A549 (cell line): ENCODE measurements at regions not wholly inside any gene's neighbourhood (a gene's known extent, or its start where the extent isn't known, plus 50 kb on each side); places are given as distances from the start of the nearest gene placed in this dataset.

Experiments used
- ATAC-seq, 2 experiments: fragments of 200-7000 bp in 1 of 2; fragments of >200 bp in 1 of 2; cut with Nextera tagmentation in 1 of 2; cut with Tn5 transposase in 1 of 2; 3 replicates each; pipeline versions ENCODE4 v1.8.0 to v1.9.1; 2018 to 2020; ENCODE audit warnings: mild to moderate bottlenecking in 1 of 2, moderate library complexity in 1 of 2
- CTCF ChIA-PET: fragments of 300-600 bp; sonication (Branson Sonifier 250); formaldehyde crosslinking; extraction: SDS; loops from one replicate; lab custom pipeline; 2021; ENCODE audit warnings: antibody characterized with exemption, inconsistent platforms; lab: Yijun Ruan, JAX
- POLR2A ChIA-PET: fragments of 350-600 bp; formaldehyde crosslinking; extraction: SDS; loops from one replicate; lab custom pipeline; 2021; ENCODE audit warnings: antibody characterized with exemption, inconsistent platforms; lab: Yijun Ruan, JAX
- DNase-seq, 2 experiments: peaks; one replicate each; pipeline versions ENCODE4 v3.0.0 to v3.0.0-alpha.2; 2011 to 2016; ENCODE audit warnings: low read depth in 1 of 2, low spot score in 1 of 2
- FAIRE-seq: peaks from 2 replicates; lab custom pipeline; 2011; peaks lifted over from hg19 to GRCh38; lab: Jason Lieb, UNC
- H3K27ac ChIP-seq, 2 experiments: fragments of >200 bp; sonication (Bioruptor Twin); formaldehyde crosslinking; 3 replicates each; pipeline ENCODE4 v1.5.1; 2016 to 2017
- H3K4me1 ChIP-seq: fragments of >200 bp; sonication (Bioruptor Twin); formaldehyde crosslinking; 3 replicates; pipeline ENCODE4 v1.6.1; 2016
- H3K4me2 ChIP-seq: fragments of >200 bp; sonication (Bioruptor Twin); formaldehyde crosslinking; 3 replicates; pipeline ENCODE4 v1.6.1; 2016
- H3K4me3 ChIP-seq: fragments of >200 bp; sonication (Bioruptor Twin); formaldehyde crosslinking; 3 replicates; pipeline ENCODE4 v1.5.1; 2016
- H3K9me3 ChIP-seq: fragments of >200 bp; sonication (Bioruptor Twin); formaldehyde crosslinking; 3 replicates; pipeline ENCODE4 v1.6.1; 2016
- BHLHE40 ChIP-seq: IDR thresholded peaks from 2 replicates; pipeline ENCODE4 v1.6.1; 2012; ENCODE audit warnings: low read depth, low read length, inconsistent platforms
- CBX8 ChIP-seq: fragments of 200-600 bp; sonication (generic); IDR thresholded peaks from 2 replicates; pipeline ENCODE4 v1.6.1; 2016
- CHD2 ChIP-seq: fragments of 150-350 bp; IDR thresholded peaks from 2 replicates; pipeline ENCODE4 v1.6.1; 2014; ENCODE audit warnings: low read length; ENCODE audit not compliant: partially characterized antibody
- CHD4 ChIP-seq: fragments of 200-600 bp; sonication (generic); IDR thresholded peaks from 2 replicates; pipeline ENCODE4 v1.6.1; 2016; ENCODE audit warnings: antibody characterized with exemption, mild to moderate bottlenecking, borderline replicate concordance
- EHMT2 ChIP-seq: fragments of 200-600 bp; sonication (generic); IDR thresholded peaks from 2 replicates; pipeline ENCODE4 v1.6.1; 2016; ENCODE audit warnings: antibody characterized with exemption, low read depth, mild to moderate bottlenecking, moderate library complexity
- EP300 ChIP-seq, 2 experiments: fragments of >200 bp; sonication (Bioruptor Twin); formaldehyde crosslinking; IDR thresholded peaks; 2 replicates in 1 of 2; 3 replicates in 1 of 2; pipeline ENCODE4 v1.6.1; 2016 to 2017
- ESRRA ChIP-seq: fragments of 150-350 bp; IDR thresholded peaks from 2 replicates; pipeline ENCODE4 v1.6.1; 2014; ENCODE audit warnings: mild to moderate bottlenecking, low read length, borderline replicate concordance
- FOSB ChIP-seq: fragments of 250-450 bp; sonication (Bioruptor Pico); IDR thresholded peaks from 2 replicates; pipeline ENCODE4 v1.5.0; 2020; ENCODE audit warnings: mild to moderate bottlenecking, moderate library complexity
- FOSL2 ChIP-seq, 2 experiments: fragments of 450-650 bp in 1 of 2; fragments of >200 bp in 1 of 2; sonication (Bioruptor Twin) in 1 of 2; formaldehyde crosslinking; IDR thresholded peaks; 2 replicates each; pipeline versions ENCODE4 v1.5.0 to v1.6.1; 2016 to 2020; ENCODE audit warnings: mild to moderate bottlenecking in 1 of 2, moderate library complexity in 1 of 2
- GATA3 ChIP-seq: IDR thresholded peaks from 2 replicates; pipeline ENCODE4 v1.6.1; 2012; ENCODE audit warnings: borderline replicate concordance
- HDAC2 ChIP-seq: fragments of 200-600 bp; sonication (generic); IDR thresholded peaks from 2 replicates; pipeline ENCODE4 v1.6.1; 2016
- HOXB13 ChIP-seq: fragments of 250-450 bp; sonication (Bioruptor Pico); IDR thresholded peaks from 2 replicates; pipeline ENCODE4 v1.5.0; 2020; ENCODE audit warnings: low read depth, mild to moderate bottlenecking, moderate library complexity
- JUN ChIP-seq, 2 experiments: fragments of >200 bp; sonication (Bioruptor Twin); formaldehyde crosslinking; IDR thresholded peaks; 2 replicates in 1 of 2; 3 replicates in 1 of 2; pipeline ENCODE4 v1.6.1; 2016 to 2017
- JUNB ChIP-seq: fragments of >200 bp; sonication (Bioruptor Twin); formaldehyde crosslinking; IDR thresholded peaks from 2 replicates; pipeline ENCODE4 v1.6.1; 2016
- KDM1A ChIP-seq: fragments of 200-600 bp; sonication (generic); IDR thresholded peaks from 2 replicates; pipeline ENCODE4 v1.6.1; 2016; ENCODE audit warnings: low read depth, mild to moderate bottlenecking
- MAFK ChIP-seq: fragments of 450-650 bp; IDR thresholded peaks from 2 replicates; pipeline ENCODE4 v1.6.1; 2014; ENCODE audit not compliant: partially characterized antibody
- NFE2L2 ChIP-seq: fragments of 150-350 bp; conservative IDR thresholded peaks from 2 replicates; pipeline ENCODE4 v1.6.1; 2014; ENCODE audit warnings: low read length
- NPAS2 ChIP-seq: fragments of 250-450 bp; sonication (Bioruptor Pico); IDR thresholded peaks from 2 replicates; pipeline ENCODE4 v1.8.0; 2022; ENCODE audit warnings: mild to moderate bottlenecking, moderate library complexity, borderline replicate concordance
- NR3C1 ChIP-seq: fragments of >200 bp; sonication (Bioruptor Twin); formaldehyde crosslinking; IDR thresholded peaks from 3 replicates; pipeline ENCODE4 v1.6.1; 2017
- RAD21 ChIP-seq, 2 experiments: fragments of >200 bp in 1 of 2; sonication (Bioruptor Twin) in 1 of 2; formaldehyde crosslinking in 1 of 2; IDR thresholded peaks in 1 of 2; conservative IDR thresholded peaks in 1 of 2; 2 replicates in 1 of 2; 3 replicates in 1 of 2; pipeline ENCODE4 v1.6.1; 2012 to 2018; ENCODE audit warnings: inconsistent platforms in 1 of 2
- RCOR1 ChIP-seq: fragments of 150-350 bp; IDR thresholded peaks from 2 replicates; pipeline ENCODE4 v1.6.1; 2014; ENCODE audit warnings: antibody characterized with exemption, low read length, low read depth
- RNF2 ChIP-seq: fragments of 200-600 bp; sonication (generic); IDR thresholded peaks from 2 replicates; pipeline ENCODE4 v1.6.1; 2016; ENCODE audit warnings: low read depth, mild to moderate bottlenecking, antibody characterized with exemption, moderate library complexity, borderline replicate concordance
- TFCP2L1 ChIP-seq: fragments of 250-450 bp; sonication (Bioruptor Pico); IDR thresholded peaks from 2 replicates; pipeline ENCODE4 v1.5.0; 2021; ENCODE audit warnings: mild to moderate bottlenecking
- ZC3H11A ChIP-seq: fragments of 450-650 bp; IDR thresholded peaks from 2 replicates; pipeline ENCODE4 v1.6.1; 2014; ENCODE audit warnings: antibody characterized with exemption, mild to moderate bottlenecking
- ZFP36 ChIP-seq: fragments of 450-650 bp; IDR thresholded peaks from 2 replicates; pipeline ENCODE4 v1.6.1; 2014; ENCODE audit warnings: borderline replicate concordance; ENCODE audit not compliant: partially characterized antibody
- ZSCAN20 ChIP-seq: fragments of 250-450 bp; sonication (Bioruptor Pico); IDR thresholded peaks from 2 replicates; pipeline ENCODE4 v1.8.0; 2022; ENCODE audit warnings: mild to moderate bottlenecking, moderate library complexity
- WGBS: methylation state at CpG from one replicate; pipeline ENCODE4 v1.1.6; 2017; ENCODE audit errors: missing lambda C conversion rate; 5-methylcytosine and 5-hydroxymethylcytosine counted together
- TF ChIP-seq, protein P1 (sequence below): fragments of >200 bp; sonication (Bioruptor Twin); formaldehyde crosslinking; IDR thresholded peaks from 2 replicates; pipeline ENCODE4 v1.6.1; 2016
- TF ChIP-seq, protein P2 (sequence below): IDR thresholded peaks from 2 replicates; pipeline ENCODE4 v1.6.1; 2012
- TF ChIP-seq, protein P3 (sequence below): fragments of >200 bp; sonication (Bioruptor Twin); formaldehyde crosslinking; IDR thresholded peaks from 3 replicates; pipeline ENCODE4 v1.6.1; 2016
- TF ChIP-seq, protein P4 (sequence below): fragments of 250-450 bp; sonication (Bioruptor Pico); IDR thresholded peaks from 2 replicates; pipeline ENCODE4 v1.5.0; 2020; ENCODE audit warnings: low read depth, mild to moderate bottlenecking, moderate library complexity

DNA sequence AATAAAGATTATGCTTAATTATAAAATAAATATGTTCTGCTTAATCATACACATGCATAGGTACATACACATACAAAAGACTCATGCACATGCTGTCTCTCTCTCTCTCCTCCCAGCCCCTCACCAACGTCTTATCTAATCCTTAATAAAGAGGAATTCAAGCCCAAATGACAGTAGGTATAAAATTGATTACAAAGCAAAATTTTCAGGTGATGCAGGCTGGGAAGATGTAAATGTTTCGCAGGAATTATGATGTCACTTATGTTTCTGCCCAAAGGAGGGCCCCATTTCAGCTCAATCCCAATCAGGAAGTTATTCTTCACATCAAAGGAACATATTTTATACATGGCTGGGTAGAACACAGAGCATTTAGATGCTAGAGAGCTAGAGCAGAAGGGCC, 284.6 kb upstream of the ID4 start:
- TF ChIP-seq CHD4: no peak
- no peak for TF ChIP-seq RAD21 (conservative IDR thresholded peaks at IDR 0.05 in 1 of 2, IDR thresholded peaks at IDR 0.05 in 1 of 2)
- no peak for TF ChIP-seq ZFP36
- TF ChIP-seq MAFK: peak; percentile 45
- no peak for ATAC-seq
- Histone ChIP-seq H3K4me2 (no peak overlapping the region), H3K9me3 (peaks cover 2% of the 10 kb centered on the region; the same call in 1 of the 3 replicates), H3K4me1 (no peaks in the 10 kb centered on the region), H3K4me3 (no peak overlapping the region), H3K27ac (no peak overlapping the region)
- POLR2A ChIA-PET: no interaction called here
- CTCF ChIA-PET: no interaction called here
- no peak for DNase-seq
- no peak for FAIRE-seq
- 28% methylated on average over 2 of the region's 2 CpGs for WGBS

DNA sequence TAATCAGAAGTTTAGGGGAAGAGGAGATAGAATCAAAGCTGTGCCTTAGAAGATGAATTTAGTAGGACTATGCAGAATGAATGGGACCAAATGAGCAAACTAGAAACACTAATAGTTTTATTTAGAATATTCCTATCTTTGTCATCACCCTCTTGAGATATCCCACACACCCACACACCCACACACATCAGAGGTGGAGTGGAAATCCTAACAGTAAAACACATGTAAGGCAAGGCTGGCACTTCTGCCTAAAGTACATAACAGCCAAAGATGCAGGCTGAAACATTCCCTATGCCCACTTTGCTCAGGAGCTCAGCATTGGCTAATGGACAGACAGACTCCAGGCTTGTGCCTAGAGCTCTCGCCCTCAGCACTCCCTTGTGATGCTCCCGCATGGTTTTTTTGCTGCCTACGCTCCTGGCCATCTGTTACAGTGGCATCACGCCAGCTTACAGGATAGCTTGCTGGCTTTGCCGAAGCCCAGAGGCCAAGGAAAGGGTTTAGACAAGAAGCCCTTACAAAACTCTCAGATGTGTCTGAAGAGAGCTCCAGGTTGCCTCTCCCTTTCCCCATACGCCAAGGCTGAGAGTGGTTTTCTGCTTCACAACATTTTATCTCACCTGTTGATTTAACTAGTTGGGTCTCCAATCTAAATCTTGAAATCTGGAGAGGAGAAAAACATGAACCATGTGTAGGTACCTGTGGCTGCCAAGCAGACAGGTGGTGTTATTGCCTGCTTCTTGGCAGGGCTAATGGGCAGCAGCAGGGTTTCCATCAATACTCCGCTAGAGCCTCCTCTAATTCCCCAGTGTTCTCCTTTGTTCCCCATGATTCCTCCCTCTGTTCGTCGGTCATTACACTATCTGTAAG, 282.6 kb upstream of the ID4 start:
- Histone ChIP-seq H3K9me3 (peaks cover 2% of the 10 kb centered on the region; the same call in 1 of the 3 replicates), H3K4me1 (no peaks in the 10 kb centered on the region), H3K4me3 (no peak overlapping the region), H3K4me2 (no peak overlapping the region), H3K27ac (no peak overlapping the region)
- CTCF ChIA-PET: no interaction called here
- FAIRE-seq (no peak), DNase-seq (no peak), ATAC-seq (no peak)
- TF ChIP-seq ESRRA (no peak), RNF2 (no peak), JUNB (no peak), NR3C1 (no peak), MAFK (no peak), TFCP2L1 (CRISPR knock-in tag) (no peak), CBX8 (no peak), FOSB (no peak), FOSL2 (IDR thresholded peaks at IDR 0.05) (no peak), FOSL2 (CRISPR knock-in tag; IDR thresholded peaks at IDR 0.05) (no peak), NFE2L2 (no peak), RCOR1 (no peak), HOXB13 (CRISPR knock-in tag) (no peak), ZC3H11A (no peak), EP300 (IDR thresholded peaks at IDR 0.05) (no peak), GATA3 (no peak), HDAC2 (no peak)
- TF ChIP-seq, protein P1, sequence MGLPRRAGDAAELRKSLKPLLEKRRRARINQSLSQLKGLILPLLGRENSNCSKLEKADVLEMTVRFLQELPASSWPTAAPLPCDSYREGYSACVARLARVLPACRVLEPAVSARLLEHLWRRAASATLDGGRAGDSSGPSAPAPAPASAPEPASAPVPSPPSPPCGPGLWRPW: no peak
- TF ChIP-seq, protein P2, sequence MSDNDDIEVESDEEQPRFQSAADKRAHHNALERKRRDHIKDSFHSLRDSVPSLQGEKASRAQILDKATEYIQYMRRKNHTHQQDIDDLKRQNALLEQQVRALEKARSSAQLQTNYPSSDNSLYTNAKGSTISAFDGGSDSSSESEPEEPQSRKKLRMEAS: no peak
- WGBS: 61% methylated on average over 9 of the region's 9 CpGs
- POLR2A ChIA-PET: no interaction called here

DNA sequence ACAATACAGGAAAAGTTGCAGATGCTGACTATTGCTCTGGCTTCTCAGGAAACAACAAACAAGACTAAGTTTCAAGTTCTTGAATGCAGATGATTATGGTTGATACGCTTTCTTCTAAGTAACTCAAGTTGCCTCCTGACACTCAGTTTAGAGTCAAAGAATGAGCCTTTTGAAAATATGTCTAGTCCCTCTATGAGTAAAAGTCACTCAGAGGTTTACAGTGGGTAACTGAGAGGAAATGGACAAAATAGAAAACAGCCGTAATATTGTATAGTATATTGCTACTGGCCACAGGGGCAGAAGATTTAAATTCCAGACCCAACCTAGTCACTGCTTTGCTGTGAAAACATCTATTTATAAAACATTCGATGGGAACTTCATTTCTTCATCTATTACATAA, 280.0 kb upstream of the ID4 start:
- WGBS: 74% methylated on average over 3 of the region's 3 CpGs
- DNase-seq: no peak
- TF ChIP-seq NR3C1: no peak
- no peak for TF ChIP-seq TFCP2L1 (CRISPR knock-in tag)
- TF ChIP-seq CBX8: no peak
- TF ChIP-seq, all 56 proteins: peak for 0
- ChIA-PET CTCF (no interaction called here), POLR2A (no interaction called here)
- no peak overlapping the region for H3K27ac ChIP-seq
- no peak for ATAC-seq
- peaks cover 2% of the 10 kb centered on the region; the same call in 1 of the 3 replicates for H3K9me3 ChIP-seq
- H3K4me2 ChIP-seq: no peak overlapping the region
- no peak for FAIRE-seq
- H3K4me1 ChIP-seq: no peaks in the 10 kb centered on the region
- H3K4me3 ChIP-seq: no peak overlapping the region

DNA sequence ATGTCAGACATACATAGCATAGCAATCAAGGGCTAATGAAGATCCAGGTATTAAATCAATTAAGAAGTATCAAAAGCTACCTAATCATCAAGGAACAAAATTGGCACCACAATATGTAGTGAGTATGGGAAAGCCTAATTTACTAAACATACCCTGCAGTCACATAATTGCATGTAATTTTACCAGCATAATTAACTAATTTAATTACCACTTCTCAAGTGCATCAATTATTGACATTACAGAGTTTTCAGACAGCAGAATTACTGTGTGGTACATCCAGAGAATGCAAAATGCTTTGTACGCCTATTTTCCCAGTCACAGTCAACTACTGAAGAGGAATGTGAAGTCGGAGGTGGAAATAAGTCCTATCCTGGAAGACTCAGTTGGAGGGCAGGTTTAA, 279.0 kb upstream of the ID4 start:
- no peak for ATAC-seq
- 68% methylated on average over 2 of the region's 2 CpGs for WGBS
- DNase-seq: no peak
- ChIA-PET POLR2A (no interaction called here), CTCF (no interaction called here)
- FAIRE-seq: no peak
- no peak overlapping the region for H3K4me2 ChIP-seq
- no peak overlapping the region for H3K4me3 ChIP-seq
- H3K4me1 ChIP-seq: no peaks in the 10 kb centered on the region
- no peak overlapping the region for H3K27ac ChIP-seq
- H3K9me3 ChIP-seq: no peaks in the 10 kb centered on the region; the same call in 2 of the 3 replicates
- no peak for TF ChIP-seq ESRRA
- TF ChIP-seq, protein P1: no peak
- no peak for TF ChIP-seq CHD2
- TF ChIP-seq GATA3: no peak
- TF ChIP-seq, protein P3, sequence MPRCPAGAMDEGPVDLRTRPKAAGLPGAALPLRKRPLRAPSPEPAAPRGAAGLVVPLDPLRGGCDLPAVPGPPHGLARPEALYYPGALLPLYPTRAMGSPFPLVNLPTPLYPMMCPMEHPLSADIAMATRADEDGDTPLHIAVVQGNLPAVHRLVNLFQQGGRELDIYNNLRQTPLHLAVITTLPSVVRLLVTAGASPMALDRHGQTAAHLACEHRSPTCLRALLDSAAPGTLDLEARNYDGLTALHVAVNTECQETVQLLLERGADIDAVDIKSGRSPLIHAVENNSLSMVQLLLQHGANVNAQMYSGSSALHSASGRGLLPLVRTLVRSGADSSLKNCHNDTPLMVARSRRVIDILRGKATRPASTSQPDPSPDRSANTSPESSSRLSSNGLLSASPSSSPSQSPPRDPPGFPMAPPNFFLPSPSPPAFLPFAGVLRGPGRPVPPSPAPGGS: no peak
- TF ChIP-seq JUNB: no peak
- no peak for TF ChIP-seq FOSB
- TF ChIP-seq JUN (IDR thresholded peaks at IDR 0.05): no peak
- no peak for TF ChIP-seq NPAS2 (CRISPR knock-in tag)
- TF ChIP-seq, protein P4, sequence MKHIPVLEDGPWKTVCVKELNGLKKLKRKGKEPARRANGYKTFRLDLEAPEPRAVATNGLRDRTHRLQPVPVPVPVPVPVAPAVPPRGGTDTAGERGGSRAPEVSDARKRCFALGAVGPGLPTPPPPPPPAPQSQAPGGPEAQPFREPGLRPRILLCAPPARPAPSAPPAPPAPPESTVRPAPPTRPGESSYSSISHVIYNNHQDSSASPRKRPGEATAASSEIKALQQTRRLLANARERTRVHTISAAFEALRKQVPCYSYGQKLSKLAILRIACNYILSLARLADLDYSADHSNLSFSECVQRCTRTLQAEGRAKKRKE: no peak
- TF ChIP-seq TFCP2L1 (CRISPR knock-in tag): no peak
- no peak for TF ChIP-seq BHLHE40
- no peak for TF ChIP-seq KDM1A
- no peak for TF ChIP-seq EHMT2
- TF ChIP-seq ZSCAN20 (CRISPR knock-in tag): no peak
